Liver (tissue), 8 donors: ENCODE measurements at regions not wholly inside any gene's neighbourhood (a gene's known extent, or its start where the extent isn't known, plus 50 kb on each side); places are given as distances from the start of the nearest gene placed in this dataset.

ENCODE experiments used
- DNase-seq: peaks from one replicate; pipeline ENCODE4 v3.0.0-alpha.2; 2017; ENCODE audit warnings: low spot score
- H3K27ac ChIP-seq, 2 donors: one replicate each; pipeline ENCODE4 v1.7.0; 2013; ENCODE audit warnings: inconsistent platforms in 2 of 2, low read length in 2 of 2, control low read depth in 1 of 2, low read depth in 1 of 2, mild to moderate bottlenecking in 1 of 2
- H3K27me3 ChIP-seq, 4 donors: one replicate each; pipeline versions ENCODE4 v1.6.1 to v1.7.0; 2013; ENCODE audit warnings: low read length in 3 of 4, inconsistent platforms in 1 of 4, mild to moderate bottlenecking in 1 of 4, moderate library complexity in 1 of 4; ENCODE audit not compliant: control insufficient read depth in 4 of 4, insufficient read depth in 4 of 4
- H3K36me3 ChIP-seq, 4 donors: one replicate each; pipeline versions ENCODE4 v1.6.1 to v1.7.0; 2013; ENCODE audit warnings: low read length in 3 of 4, mild to moderate bottlenecking in 3 of 4, low read depth in 1 of 4, moderate library complexity in 1 of 4; ENCODE audit not compliant: control insufficient read depth in 4 of 4, insufficient read depth in 3 of 4
- H3K4me1 ChIP-seq, 4 donors: one replicate each; pipeline versions ENCODE4 v1.6.1 to v1.7.0; 2013; ENCODE audit warnings: low read length in 3 of 4, mild to moderate bottlenecking in 3 of 4, moderate library complexity in 1 of 4; ENCODE audit not compliant: control insufficient read depth in 4 of 4, insufficient read depth in 4 of 4
- H3K4me3 ChIP-seq, 3 donors: one replicate each; pipeline versions ENCODE4 v1.6.1 to v1.7.0; 2013; ENCODE audit warnings: low read length in 3 of 3, control low read depth in 1 of 3, low read depth in 1 of 3, mild to moderate bottlenecking in 1 of 3
- H3K9ac ChIP-seq, 2 donors: one replicate each; pipeline ENCODE4 v1.7.0; 2013; ENCODE audit warnings: low read length in 2 of 2, mild to moderate bottlenecking in 2 of 2, moderate library complexity in 2 of 2, control low read depth in 1 of 2, low read depth in 1 of 2
- H3K9me3 ChIP-seq, 4 donors: one replicate each; pipeline versions ENCODE4 v1.6.1 to v1.7.0; 2013; ENCODE audit warnings: low read length in 3 of 4; ENCODE audit not compliant: control insufficient read depth in 4 of 4
- EGR1 ChIP-seq, 2 donors: IDR thresholded peaks; 2 replicates each; pipeline ENCODE4 v1.6.1; 2016 to 2018; ENCODE audit warnings: antibody characterized with exemption in 2 of 2, low read depth in 2 of 2
- FOXA2 ChIP-seq: IDR thresholded peaks from 2 replicates; pipeline ENCODE4 v1.6.1; 2016; ENCODE audit warnings: antibody characterized with exemption
- GABPA ChIP-seq, 2 donors: IDR thresholded peaks in 1 of 2; conservative IDR thresholded peaks in 1 of 2; 2 replicates each; pipeline ENCODE4 v1.6.1; 2016; ENCODE audit warnings: antibody characterized with exemption in 2 of 2, mild to moderate bottlenecking in 1 of 2, moderate library complexity in 1 of 2
- HNF4A ChIP-seq, 2 donors: conservative IDR thresholded peaks; 2 replicates each; pipeline ENCODE4 v1.6.1; 2016; ENCODE audit warnings: antibody characterized with exemption in 2 of 2, mild to moderate bottlenecking in 2 of 2
- HNF4G ChIP-seq: IDR thresholded peaks from 2 replicates; pipeline ENCODE4 v1.6.1; 2016; ENCODE audit warnings: antibody characterized with exemption
- JUND ChIP-seq, 2 donors: IDR thresholded peaks; 2 replicates each; pipeline ENCODE4 v1.6.1; 2016; ENCODE audit warnings: antibody characterized with exemption in 2 of 2
- NR2F2 ChIP-seq: IDR thresholded peaks from 2 replicates; pipeline ENCODE4 v1.6.1; 2016; ENCODE audit warnings: antibody characterized with exemption
- RAD21 ChIP-seq, 2 donors: IDR thresholded peaks; 2 replicates each; pipeline ENCODE4 v1.6.1; 2016; ENCODE audit warnings: antibody characterized with exemption in 2 of 2, mild to moderate bottlenecking in 2 of 2
- RXRA ChIP-seq, 2 donors: IDR thresholded peaks; 2 replicates each; pipeline ENCODE4 v1.6.1; 2017 to 2018; ENCODE audit warnings: antibody characterized with exemption in 2 of 2, mild to moderate bottlenecking in 1 of 2
- SP1 ChIP-seq: IDR thresholded peaks from 2 replicates; pipeline ENCODE4 v1.6.1; 2018; ENCODE audit warnings: antibody characterized with exemption, mild to moderate bottlenecking
- TAF1 ChIP-seq: conservative IDR thresholded peaks from 2 replicates; pipeline ENCODE4 v1.6.1; 2016; ENCODE audit warnings: antibody characterized with exemption, mild to moderate bottlenecking
- YY1 ChIP-seq: IDR thresholded peaks from 2 replicates; pipeline ENCODE4 v1.6.1; 2016; ENCODE audit warnings: antibody characterized with exemption, mild to moderate bottlenecking
- WGBS: extraction: QIAGEN DNeasy Blood & Tissue Kit; methylation state at CpG from one replicate; pipeline ENCODE4 v1.1.7; 2013; 5-methylcytosine and 5-hydroxymethylcytosine counted together
- TF ChIP-seq, protein P1 (sequence below): IDR thresholded peaks from 2 replicates; pipeline ENCODE4 v1.6.1; 2016; ENCODE audit warnings: antibody characterized with exemption
- TF ChIP-seq, protein P2 (sequence below): fragments of 150-350 bp; IDR thresholded peaks from 2 replicates; pipeline ENCODE4 v1.5.1; 2017; ENCODE audit warnings: improper control_type of control experiment, low read depth, low read length; ENCODE audit not compliant: missing input control
- TF ChIP-seq, protein P3 (sequence below): IDR thresholded peaks from 2 replicates; pipeline ENCODE4 v1.6.1; 2016; ENCODE audit warnings: antibody characterized with exemption, mild to moderate bottlenecking
- TF ChIP-seq, protein P4 (sequence below): IDR thresholded peaks from 2 replicates; pipeline ENCODE4 v1.6.1; 2016; ENCODE audit warnings: antibody characterized with exemption
- TF ChIP-seq, protein P5 (sequence below): IDR thresholded peaks from 2 replicates; pipeline ENCODE4 v1.6.1; 2016; ENCODE audit warnings: antibody characterized with exemption
- donor health status: healthy.
- donor health status: healthy.
- donor health status: healthy.
- donor health status: healthy.
- donor health status: healthy.

DNA sequence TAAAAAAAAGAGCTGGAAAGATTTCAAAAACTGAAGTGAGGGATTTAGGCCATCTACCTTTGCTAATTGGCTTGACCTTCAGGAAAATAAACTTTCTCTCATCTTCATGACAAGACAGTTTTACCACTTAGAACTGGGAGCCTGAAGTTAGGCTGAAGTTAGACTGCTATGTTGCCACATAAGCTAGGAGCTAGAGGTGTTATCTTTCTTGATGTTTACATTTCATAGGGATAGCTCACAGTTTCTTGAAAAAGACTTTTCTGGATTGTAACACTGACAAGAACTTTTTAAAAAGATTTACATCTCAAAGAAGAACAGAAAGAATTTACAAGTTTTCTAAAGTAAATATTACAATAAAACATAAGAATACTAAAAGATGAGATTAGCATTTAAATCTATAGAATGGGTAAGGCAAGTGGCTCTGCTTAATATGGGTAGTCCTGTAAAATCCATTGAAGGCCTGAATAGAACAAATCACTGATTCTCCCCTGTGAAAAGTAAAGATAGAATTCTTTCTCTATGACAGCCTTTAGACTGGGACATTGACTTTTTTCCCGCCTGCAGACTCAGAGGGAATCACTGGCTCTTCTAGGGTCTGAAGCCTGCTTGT lies 1665.4 kb upstream of the CDH9 start (continued):
- TF ChIP-seq, protein P1, sequence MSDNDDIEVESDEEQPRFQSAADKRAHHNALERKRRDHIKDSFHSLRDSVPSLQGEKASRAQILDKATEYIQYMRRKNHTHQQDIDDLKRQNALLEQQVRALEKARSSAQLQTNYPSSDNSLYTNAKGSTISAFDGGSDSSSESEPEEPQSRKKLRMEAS = no peak
- no peak for TF ChIP-seq EGR1 (IDR thresholded peaks at IDR 0.05; ENCODE audit: low read depth in 2 of 2)
- TF ChIP-seq GABPA (IDR thresholded peaks at IDR 0.05 in 1 of 2, conservative IDR thresholded peaks at IDR 0.05 in 1 of 2) = no peak
- TF ChIP-seq NR2F2 = no peak
- no peak for TF ChIP-seq HNF4A (conservative IDR thresholded peaks at IDR 0.05)

DNA sequence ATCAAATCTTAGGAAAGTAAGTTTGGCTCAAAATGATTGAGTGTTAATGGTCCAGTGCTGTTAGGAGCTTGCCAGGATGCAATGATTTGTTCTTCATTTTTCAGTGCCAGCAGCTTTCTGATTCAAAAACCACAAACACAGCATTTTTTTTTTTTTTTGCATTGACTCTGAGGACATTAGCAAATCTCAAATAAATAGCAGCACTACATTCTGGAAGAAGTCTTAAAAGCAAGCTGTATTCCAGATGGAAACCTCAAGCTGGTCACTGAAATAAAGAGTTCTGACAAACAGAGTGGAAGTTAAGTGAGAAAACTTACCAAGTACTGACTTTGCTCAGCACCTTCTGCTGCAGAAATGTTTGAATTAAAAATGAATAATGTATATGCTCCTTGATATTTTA lies 1653.1 kb upstream of the CDH9 start:
- DNase-seq = no peak
- Histone ChIP-seq H3K36me3 (no peaks in the 10 kb centered on the region), H3K27me3 (no peaks in the 10 kb centered on the region), H3K4me1 (no peaks in the 10 kb centered on the region), H3K9me3 (no peaks in the 10 kb centered on the region), H3K27ac (no peak overlapping the region), H3K4me3 (no peak overlapping the region), H3K9ac (no peak overlapping the region)
- TF ChIP-seq FOXA2 = no peak
- TF ChIP-seq, protein P2, sequence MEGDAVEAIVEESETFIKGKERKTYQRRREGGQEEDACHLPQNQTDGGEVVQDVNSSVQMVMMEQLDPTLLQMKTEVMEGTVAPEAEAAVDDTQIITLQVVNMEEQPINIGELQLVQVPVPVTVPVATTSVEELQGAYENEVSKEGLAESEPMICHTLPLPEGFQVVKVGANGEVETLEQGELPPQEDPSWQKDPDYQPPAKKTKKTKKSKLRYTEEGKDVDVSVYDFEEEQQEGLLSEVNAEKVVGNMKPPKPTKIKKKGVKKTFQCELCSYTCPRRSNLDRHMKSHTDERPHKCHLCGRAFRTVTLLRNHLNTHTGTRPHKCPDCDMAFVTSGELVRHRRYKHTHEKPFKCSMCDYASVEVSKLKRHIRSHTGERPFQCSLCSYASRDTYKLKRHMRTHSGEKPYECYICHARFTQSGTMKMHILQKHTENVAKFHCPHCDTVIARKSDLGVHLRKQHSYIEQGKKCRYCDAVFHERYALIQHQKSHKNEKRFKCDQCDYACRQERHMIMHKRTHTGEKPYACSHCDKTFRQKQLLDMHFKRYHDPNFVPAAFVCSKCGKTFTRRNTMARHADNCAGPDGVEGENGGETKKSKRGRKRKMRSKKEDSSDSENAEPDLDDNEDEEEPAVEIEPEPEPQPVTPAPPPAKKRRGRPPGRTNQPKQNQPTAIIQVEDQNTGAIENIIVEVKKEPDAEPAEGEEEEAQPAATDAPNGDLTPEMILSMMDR = no peak
- TF ChIP-seq SP1 = no peak
- no peak for TF ChIP-seq RAD21 (IDR thresholded peaks at IDR 0.05)
- no peak for TF ChIP-seq HNF4A (conservative IDR thresholded peaks at IDR 0.05)
- TF ChIP-seq RXRA (IDR thresholded peaks at IDR 0.05) = no peak
- TF ChIP-seq, protein P3, sequence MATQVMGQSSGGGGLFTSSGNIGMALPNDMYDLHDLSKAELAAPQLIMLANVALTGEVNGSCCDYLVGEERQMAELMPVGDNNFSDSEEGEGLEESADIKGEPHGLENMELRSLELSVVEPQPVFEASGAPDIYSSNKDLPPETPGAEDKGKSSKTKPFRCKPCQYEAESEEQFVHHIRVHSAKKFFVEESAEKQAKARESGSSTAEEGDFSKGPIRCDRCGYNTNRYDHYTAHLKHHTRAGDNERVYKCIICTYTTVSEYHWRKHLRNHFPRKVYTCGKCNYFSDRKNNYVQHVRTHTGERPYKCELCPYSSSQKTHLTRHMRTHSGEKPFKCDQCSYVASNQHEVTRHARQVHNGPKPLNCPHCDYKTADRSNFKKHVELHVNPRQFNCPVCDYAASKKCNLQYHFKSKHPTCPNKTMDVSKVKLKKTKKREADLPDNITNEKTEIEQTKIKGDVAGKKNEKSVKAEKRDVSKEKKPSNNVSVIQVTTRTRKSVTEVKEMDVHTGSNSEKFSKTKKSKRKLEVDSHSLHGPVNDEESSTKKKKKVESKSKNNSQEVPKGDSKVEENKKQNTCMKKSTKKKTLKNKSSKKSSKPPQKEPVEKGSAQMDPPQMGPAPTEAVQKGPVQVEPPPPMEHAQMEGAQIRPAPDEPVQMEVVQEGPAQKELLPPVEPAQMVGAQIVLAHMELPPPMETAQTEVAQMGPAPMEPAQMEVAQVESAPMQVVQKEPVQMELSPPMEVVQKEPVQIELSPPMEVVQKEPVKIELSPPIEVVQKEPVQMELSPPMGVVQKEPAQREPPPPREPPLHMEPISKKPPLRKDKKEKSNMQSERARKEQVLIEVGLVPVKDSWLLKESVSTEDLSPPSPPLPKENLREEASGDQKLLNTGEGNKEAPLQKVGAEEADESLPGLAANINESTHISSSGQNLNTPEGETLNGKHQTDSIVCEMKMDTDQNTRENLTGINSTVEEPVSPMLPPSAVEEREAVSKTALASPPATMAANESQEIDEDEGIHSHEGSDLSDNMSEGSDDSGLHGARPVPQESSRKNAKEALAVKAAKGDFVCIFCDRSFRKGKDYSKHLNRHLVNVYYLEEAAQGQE = no peak
- TF ChIP-seq, protein P4, sequence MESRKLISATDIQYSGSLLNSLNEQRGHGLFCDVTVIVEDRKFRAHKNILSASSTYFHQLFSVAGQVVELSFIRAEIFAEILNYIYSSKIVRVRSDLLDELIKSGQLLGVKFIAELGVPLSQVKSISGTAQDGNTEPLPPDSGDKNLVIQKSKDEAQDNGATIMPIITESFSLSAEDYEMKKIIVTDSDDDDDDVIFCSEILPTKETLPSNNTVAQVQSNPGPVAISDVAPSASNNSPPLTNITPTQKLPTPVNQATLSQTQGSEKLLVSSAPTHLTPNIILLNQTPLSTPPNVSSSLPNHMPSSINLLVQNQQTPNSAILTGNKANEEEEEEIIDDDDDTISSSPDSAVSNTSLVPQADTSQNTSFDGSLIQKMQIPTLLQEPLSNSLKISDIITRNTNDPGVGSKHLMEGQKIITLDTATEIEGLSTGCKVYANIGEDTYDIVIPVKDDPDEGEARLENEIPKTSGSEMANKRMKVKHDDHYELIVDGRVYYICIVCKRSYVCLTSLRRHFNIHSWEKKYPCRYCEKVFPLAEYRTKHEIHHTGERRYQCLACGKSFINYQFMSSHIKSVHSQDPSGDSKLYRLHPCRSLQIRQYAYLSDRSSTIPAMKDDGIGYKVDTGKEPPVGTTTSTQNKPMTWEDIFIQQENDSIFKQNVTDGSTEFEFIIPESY = no peak

DNA sequence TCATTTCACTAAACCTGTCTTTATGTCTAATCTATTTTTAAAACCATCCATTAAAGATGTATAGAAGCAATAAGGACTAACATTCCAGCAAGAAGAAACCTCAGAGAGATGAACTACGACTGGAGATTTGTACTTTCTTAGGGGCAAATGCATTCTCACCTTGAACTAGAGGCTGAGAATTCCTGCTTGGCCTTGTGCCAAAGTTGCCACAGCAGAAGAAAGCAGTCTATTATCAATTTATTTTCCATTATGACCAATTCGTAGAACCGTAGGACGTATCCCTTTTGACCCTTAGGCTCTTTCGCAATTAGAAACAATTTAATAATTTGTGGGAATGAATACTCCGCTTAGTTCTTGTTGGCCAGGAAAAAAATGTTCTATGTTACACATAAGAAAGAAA lies 1647.4 kb upstream of the CDH9 start:
- no peak overlapping the region for H3K4me3 ChIP-seq
- no peak overlapping the region for H3K27ac ChIP-seq
- H3K36me3 ChIP-seq = no peaks in the 10 kb centered on the region
- no peak for DNase-seq
- no peaks in the 10 kb centered on the region for H3K4me1 ChIP-seq
- WGBS = 72% methylated on average over 6 of the region's 6 CpGs
- H3K27me3 ChIP-seq = no peaks in the 10 kb centered on the region
- H3K9ac ChIP-seq = no peak overlapping the region
- no peaks in the 10 kb centered on the region for H3K9me3 ChIP-seq
- TF ChIP-seq YY1 (no peak), SP1 (no peak), HNF4G (no peak), HNF4A (conservative IDR thresholded peaks at IDR 0.05) (no peak), JUND (IDR thresholded peaks at IDR 0.05) (no peak), TAF1 (no peak), RAD21 (IDR thresholded peaks at IDR 0.05) (no peak)
- TF ChIP-seq, protein P3 = no peak
- TF ChIP-seq, protein P2 = no peak
- TF ChIP-seq, protein P5, sequence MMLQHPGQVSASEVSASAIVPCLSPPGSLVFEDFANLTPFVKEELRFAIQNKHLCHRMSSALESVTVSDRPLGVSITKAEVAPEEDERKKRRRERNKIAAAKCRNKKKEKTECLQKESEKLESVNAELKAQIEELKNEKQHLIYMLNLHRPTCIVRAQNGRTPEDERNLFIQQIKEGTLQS = no peak
